Retinal pigment epithelial cell (primary cell): ENCODE measurements at regions not wholly inside any gene's neighbourhood (a gene's known extent, or its start where the extent isn't known, plus 50 kb on each side); places are given as distances from the start of the nearest gene placed in this dataset.

ENCODE experiments used
- DNase-seq: peaks from one replicate; pipeline ENCODE4 v3.0.0-alpha.2; 2010; ENCODE audit warnings: low read depth
- H3K4me3 ChIP-seq: 2 replicates; pipeline ENCODE4 v1.5.1; 2011; ENCODE audit warnings: mild to moderate bottlenecking, low read length, control low read depth, moderate library complexity
- TF ChIP-seq, protein P1 (sequence below): conservative IDR thresholded peaks from 2 replicates; pipeline ENCODE4 v1.5.1; 2011; ENCODE audit warnings: low read depth, low read length, control low read depth, inconsistent platforms

DNA sequence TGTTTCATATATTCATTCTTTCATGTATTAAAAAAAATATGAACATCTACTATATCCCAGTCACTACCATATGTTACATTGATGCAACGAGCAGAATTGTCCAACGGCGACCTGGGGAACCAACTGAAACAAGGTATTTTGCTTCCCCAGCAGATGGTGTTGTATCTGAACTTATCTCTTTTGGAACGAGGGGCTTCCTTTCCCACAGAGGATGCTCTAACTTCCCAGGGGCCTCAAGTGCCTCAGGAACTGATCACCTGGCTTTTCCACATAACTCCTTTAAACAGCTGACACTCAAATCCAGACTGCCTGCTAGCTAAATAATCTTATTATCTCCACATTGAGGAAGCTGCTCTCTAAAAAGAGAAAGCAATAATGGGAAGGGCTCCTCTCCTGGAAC is 259.3 kb downstream of the HTR7 start:
- no peak overlapping the region for H3K4me3 ChIP-seq
- TF ChIP-seq, protein P1, sequence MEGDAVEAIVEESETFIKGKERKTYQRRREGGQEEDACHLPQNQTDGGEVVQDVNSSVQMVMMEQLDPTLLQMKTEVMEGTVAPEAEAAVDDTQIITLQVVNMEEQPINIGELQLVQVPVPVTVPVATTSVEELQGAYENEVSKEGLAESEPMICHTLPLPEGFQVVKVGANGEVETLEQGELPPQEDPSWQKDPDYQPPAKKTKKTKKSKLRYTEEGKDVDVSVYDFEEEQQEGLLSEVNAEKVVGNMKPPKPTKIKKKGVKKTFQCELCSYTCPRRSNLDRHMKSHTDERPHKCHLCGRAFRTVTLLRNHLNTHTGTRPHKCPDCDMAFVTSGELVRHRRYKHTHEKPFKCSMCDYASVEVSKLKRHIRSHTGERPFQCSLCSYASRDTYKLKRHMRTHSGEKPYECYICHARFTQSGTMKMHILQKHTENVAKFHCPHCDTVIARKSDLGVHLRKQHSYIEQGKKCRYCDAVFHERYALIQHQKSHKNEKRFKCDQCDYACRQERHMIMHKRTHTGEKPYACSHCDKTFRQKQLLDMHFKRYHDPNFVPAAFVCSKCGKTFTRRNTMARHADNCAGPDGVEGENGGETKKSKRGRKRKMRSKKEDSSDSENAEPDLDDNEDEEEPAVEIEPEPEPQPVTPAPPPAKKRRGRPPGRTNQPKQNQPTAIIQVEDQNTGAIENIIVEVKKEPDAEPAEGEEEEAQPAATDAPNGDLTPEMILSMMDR = no peak
- no peak for DNase-seq

DNA sequence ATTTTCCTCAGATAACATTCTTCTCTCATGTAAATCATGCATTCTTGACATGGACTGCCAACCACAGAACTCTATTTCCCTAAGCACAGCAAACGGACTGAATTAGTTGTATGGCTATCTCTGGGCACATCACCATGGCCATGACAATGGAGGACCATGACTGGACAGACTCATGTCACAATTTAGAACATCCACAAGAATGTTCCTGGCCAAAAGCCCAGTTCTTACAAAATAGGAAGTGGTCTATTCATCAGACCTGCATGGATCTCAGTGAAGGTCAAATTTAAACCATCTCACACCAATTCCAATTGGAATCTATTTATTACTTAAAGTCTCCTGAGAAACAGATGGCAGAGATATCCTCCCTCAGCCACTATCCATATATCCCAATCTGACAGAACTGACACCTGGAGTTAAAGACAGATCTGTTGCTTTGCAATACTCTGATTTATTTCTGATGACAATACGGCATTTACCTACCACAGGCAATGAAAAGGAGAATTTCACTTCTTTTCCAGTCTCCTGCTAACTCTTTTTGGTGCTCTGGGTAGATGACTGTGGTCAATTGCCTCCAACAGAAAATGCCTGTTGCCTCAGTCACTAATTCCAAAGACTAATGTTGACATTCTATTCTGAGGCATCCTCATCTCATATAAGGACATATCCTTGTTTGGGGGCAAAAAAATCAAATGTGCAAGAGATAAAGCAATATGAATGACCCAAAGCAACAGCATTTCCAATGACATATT is 254.8 kb downstream of the HTR7 start:
- no peak for DNase-seq
- H3K4me3 ChIP-seq = no peak overlapping the region

DNA sequence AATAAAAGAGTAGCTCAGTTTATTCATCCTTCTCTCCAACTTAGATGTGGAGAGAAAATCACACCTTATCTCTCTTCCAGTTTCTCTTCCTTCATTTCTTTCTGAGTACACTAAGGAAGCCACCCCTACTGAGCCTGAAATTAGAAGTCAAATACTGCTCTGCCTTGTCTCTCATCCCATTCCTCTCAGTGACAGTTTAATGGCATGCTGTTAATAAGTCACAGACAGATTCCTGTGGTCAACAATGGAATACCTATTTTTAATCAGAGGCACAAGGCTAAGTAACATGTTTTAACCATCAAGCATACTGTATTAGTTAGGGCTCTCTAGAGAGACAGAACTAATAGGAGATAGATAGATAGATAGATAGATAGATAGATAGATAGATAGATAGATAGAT is 253.2 kb downstream of the HTR7 start:
- H3K4me3 ChIP-seq = no peak overlapping the region
- no peak for DNase-seq
- TF ChIP-seq, protein P1 = no peak

More for the DNA sequence above, 254.8 kb downstream of the HTR7 start:
- TF ChIP-seq, protein P1 = no peak

DNA sequence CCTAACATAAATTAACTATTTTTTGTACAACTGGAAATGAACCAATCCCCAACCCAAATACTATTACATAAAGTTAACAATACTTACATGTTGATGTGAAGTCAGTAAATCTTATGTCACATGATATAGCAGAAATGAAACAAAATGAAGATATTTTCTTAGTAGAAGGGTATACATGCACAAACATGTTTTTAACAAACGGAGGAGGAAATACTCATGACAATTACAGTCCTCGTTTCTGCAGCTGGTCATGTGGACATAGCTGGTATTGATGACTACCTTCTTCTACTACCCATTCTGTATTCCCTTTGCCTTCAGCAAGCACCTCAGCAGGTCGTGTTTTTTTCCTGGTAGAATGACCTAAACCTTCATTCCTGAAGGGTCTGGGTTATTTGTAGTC is 252.3 kb downstream of the HTR7 start:
- TF ChIP-seq, protein P1 = no peak
- H3K4me3 ChIP-seq = no peak overlapping the region
- no peak for DNase-seq

DNA sequence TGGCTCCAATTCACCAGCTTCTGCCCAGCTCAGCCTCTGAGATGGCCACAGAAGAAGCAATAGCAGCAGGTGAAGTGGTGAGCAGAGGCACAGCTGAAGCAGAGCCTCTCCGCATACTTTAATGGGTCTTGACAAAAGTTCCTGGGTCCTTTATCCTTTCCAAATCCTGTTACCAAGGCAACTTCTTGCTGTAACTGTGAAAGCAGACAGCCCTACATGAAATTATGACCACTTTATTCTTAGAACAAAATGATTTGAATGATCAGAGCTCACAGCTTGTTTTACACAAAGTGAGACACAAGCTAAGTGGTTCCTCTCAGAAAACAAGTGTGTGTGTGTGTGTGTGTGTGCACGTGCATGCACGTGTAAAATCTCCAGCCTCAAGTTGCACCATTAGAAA is 245.6 kb downstream of the HTR7 start:
- no peak for DNase-seq
- TF ChIP-seq, protein P1 = no peak
- H3K4me3 ChIP-seq = no peak overlapping the region

DNA sequence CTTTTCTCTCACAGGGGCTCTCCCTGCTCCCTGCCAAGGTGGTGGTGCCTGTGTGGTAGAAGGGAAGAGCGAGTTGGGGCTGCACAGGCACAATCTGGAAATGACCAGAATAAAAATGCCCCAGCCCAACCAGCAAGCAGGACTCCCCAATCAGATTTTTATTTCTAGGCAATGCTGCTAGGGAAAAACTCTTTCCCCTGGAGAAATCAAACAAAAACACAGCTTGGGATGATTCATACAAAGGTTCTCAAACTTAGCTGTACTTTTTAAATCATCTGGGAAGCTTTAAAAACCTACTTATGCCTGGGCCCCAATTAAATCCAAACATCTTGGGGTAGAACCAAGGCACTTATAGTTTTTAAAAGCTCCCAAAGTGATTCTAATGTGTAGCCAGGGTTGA is 243.2 kb downstream of the HTR7 start:
- H3K4me3 ChIP-seq = no peak overlapping the region
- TF ChIP-seq, protein P1 = no peak
- DNase-seq = no peak

DNA sequence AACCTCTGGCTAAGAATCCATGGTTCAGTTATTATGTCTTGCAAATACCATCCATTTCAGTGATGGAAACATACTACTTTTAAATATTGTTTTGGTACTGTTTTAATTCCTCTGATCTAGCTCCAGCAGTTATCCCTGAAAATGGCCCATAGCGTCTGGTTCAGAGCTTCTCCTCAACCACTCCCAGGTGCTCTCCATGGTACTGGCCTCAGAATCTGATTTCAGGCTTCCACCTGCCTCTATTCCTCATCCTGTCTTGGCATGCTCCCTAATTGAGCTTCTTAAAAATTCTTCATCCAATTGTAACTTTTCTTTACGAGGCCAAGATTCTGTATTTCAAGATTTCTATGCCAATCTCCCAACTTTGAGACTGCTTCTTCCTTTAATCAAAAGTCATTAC is 236.3 kb downstream of the HTR7 start:
- TF ChIP-seq, protein P1 = no peak
- no peak for DNase-seq
- no peak overlapping the region for H3K4me3 ChIP-seq
